Immature natural killer cell (primary cell): ENCODE measurements at regions not wholly inside any gene's neighbourhood (a gene's known extent, or its start where the extent isn't known, plus 50 kb on each side); places are given as distances from the start of the nearest gene placed in this dataset.
A peak's percentile ranks its signal among the peaks of the same experiment; 100 is the strongest.

ENCODE experiments used
- DNase-seq, 3 donors: peaks; one replicate each; pipeline ENCODE4 v3.0.0; 2022; ENCODE audit warnings: mixed read lengths in 1 of 3
- H3K27ac Mint-ChIP-seq, 6 donors: one replicate each; pipeline ENCODE4 v1.8.0; 2020; ENCODE audit warnings: mixed read lengths in 6 of 6, mild to moderate bottlenecking in 5 of 6, inconsistent platforms in 4 of 6, moderate library complexity in 3 of 6
- H3K27me3 Mint-ChIP-seq, 3 donors: one replicate each; pipeline ENCODE4 v1.8.0; 2020 to 2021; ENCODE audit warnings: low read depth in 3 of 3, mild to moderate bottlenecking in 3 of 3, mixed read lengths in 3 of 3, moderate library complexity in 3 of 3, inconsistent platforms in 1 of 3
- H3K36me3 Mint-ChIP-seq, 3 donors: one replicate each; pipeline ENCODE4 v1.8.0; 2020; ENCODE audit warnings: mixed read lengths in 3 of 3, inconsistent platforms in 2 of 3, mild to moderate bottlenecking in 2 of 3
- H3K4me1 Mint-ChIP-seq, 2 donors: one replicate each; pipeline ENCODE4 v1.8.0; 2020; ENCODE audit warnings: inconsistent platforms in 2 of 2, mild to moderate bottlenecking in 2 of 2, mixed read lengths in 2 of 2, moderate library complexity in 1 of 2
- H3K4me3 Mint-ChIP-seq, 5 donors: one replicate each; pipeline ENCODE4 v1.8.0; 2020; ENCODE audit warnings: mild to moderate bottlenecking in 5 of 5, mixed read lengths in 5 of 5, inconsistent platforms in 3 of 5, moderate library complexity in 3 of 5
- H3K9me3 Mint-ChIP-seq, 6 donors: one replicate each; pipeline ENCODE4 v1.8.0; 2020; ENCODE audit warnings: mild to moderate bottlenecking in 6 of 6, mixed read lengths in 6 of 6, inconsistent platforms in 4 of 6, moderate library complexity in 3 of 6

- peaks cover 0 to 3% (median 0%) of the 10 kb centered on the region in 3 donors for H3K36me3 Mint-ChIP-seq
- peaks cover 0 to 3% (median 2%) of the 10 kb centered on the region in 3 donors for H3K27me3 Mint-ChIP-seq
- no peak overlapping the region for H3K4me3 Mint-ChIP-seq
- H3K27ac Mint-ChIP-seq = no peak overlapping the region
- no peak for DNase-seq
- peaks cover 0 to 13% of the 10 kb centered on the region in 2 donors for H3K4me1 Mint-ChIP-seq
- no peaks in the 10 kb centered on the region for H3K9me3 Mint-ChIP-seq
Measured at GRCh38 chr11:86161336-86161735, 83.2 kb upstream of the EED start.

- no peak for DNase-seq
- peaks cover 0 to 13% of the 10 kb centered on the region in 2 donors for H3K4me1 Mint-ChIP-seq
- H3K36me3 Mint-ChIP-seq = peaks cover 0 to 3% (median 0%) of the 10 kb centered on the region in 3 donors
- peaks cover 0 to 3% (median 2%) of the 10 kb centered on the region in 3 donors for H3K27me3 Mint-ChIP-seq
- no peak overlapping the region for H3K4me3 Mint-ChIP-seq
- H3K27ac Mint-ChIP-seq = no peak overlapping the region
- H3K9me3 Mint-ChIP-seq = no peaks in the 10 kb centered on the region
Measured at GRCh38 chr11:86160541-86161149, 83.9 kb upstream of the EED start.

- Mint-ChIP-seq H3K4me3 (no peak overlapping the region), H3K9me3 (no peaks in the 10 kb centered on the region), H3K36me3 (peaks cover 0 to 3% (median 0%) of the 10 kb centered on the region in 3 donors), H3K27ac (no peak overlapping the region), H3K27me3 (peaks cover 0 to 3% (median 2%) of the 10 kb centered on the region in 3 donors), H3K4me1 (peaks cover 0 to 13% of the 10 kb centered on the region in 2 donors)
- no peak for DNase-seq
Measured at GRCh38 chr11:86159581-86159891, 85.0 kb upstream of the EED start.

DNA sequence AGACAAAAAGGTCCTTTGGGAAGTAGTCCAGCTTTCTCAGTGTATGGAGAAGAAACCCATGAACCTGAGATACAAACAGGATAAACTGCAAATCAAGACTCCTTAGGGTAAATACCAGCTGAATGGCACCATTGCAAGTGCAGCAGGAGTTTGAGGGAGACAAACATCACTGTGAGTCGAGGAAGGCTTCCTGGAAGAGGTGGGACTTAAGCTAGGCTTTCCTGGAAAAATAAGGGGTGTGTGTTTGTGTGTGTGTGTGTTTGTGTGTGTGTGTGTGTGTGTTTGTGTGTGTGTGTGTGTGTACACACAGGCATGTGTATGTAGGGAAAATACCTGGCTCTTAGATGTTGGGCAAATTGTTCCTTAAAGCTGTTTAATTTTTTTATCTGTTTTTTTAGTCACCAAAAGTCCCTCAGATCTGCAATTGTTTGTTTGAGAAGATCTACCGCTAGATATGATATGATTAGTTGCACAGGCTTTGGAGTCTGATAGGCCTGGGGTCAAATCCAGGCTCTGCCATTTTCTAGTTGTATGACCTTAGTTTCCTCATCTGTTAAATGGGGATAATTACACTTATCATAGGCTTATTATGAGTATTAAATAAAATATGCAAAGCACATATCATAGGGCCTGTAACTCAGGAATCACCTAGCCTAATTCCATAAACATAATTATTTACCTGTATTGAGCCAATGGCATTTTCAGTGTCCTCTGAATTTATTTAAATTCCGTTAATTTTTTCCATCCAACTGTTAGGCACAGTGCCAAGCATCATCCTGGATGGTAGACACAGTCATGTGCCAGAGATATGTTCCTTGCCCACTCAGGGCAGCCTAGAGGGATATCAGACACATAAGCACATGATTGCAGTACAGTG is 85.6 kb upstream of the EED start:
- no peaks in the 10 kb centered on the region for H3K9me3 Mint-ChIP-seq
- H3K27ac Mint-ChIP-seq = peak overlapping the region in 1 of 6 donors; percentile 43
- H3K27me3 Mint-ChIP-seq = peaks cover 0 to 3% (median 2%) of the 10 kb centered on the region in 3 donors
- no peak overlapping the region for H3K4me3 Mint-ChIP-seq
- peaks cover 0 to 3% (median 0%) of the 10 kb centered on the region in 3 donors for H3K36me3 Mint-ChIP-seq
- peaks cover under 1 to 14% of the 10 kb centered on the region in 2 donors for H3K4me1 Mint-ChIP-seq
- DNase-seq = no peak

DNA sequence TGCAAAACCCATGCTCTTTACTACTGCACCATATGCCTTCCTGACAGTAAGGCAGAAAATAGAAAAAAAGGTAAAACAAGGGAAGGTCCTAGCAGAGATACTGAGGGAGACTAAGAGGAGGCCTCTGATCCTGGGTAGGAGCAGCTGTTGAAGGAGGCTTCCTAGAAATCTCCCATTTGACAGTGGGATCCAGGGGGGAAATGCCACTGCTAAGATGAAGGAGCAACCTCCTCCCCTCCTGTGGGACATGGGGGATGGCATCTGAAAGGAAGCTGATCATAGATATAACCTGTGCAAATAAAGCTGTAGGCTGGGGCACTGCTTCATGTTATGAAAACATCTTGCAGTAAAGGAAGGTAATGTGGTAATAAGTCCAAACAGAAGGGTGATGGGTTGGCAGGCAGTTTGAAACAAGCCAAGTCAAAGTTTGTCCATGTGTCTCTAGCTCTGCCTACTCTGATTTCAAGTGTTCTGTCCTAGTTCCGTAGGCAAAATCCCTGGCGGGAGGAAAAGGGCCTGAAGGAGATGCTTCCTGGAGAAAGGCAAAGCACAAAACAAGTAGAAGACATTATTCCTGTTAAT is 86.7 kb upstream of the EED start:
- H3K4me3 Mint-ChIP-seq = no peak overlapping the region
- peak overlapping the region in 1 of 6 donors; percentile 31 for H3K27ac Mint-ChIP-seq
- no peak for DNase-seq
- H3K36me3 Mint-ChIP-seq = no peaks in the 10 kb centered on the region
- peaks cover 0 to 4% (median 0%) of the 10 kb centered on the region in 3 donors for H3K27me3 Mint-ChIP-seq
- H3K4me1 Mint-ChIP-seq = peaks cover 10 to 24% of the 10 kb centered on the region in 2 donors
- H3K9me3 Mint-ChIP-seq = no peaks in the 10 kb centered on the region

DNA sequence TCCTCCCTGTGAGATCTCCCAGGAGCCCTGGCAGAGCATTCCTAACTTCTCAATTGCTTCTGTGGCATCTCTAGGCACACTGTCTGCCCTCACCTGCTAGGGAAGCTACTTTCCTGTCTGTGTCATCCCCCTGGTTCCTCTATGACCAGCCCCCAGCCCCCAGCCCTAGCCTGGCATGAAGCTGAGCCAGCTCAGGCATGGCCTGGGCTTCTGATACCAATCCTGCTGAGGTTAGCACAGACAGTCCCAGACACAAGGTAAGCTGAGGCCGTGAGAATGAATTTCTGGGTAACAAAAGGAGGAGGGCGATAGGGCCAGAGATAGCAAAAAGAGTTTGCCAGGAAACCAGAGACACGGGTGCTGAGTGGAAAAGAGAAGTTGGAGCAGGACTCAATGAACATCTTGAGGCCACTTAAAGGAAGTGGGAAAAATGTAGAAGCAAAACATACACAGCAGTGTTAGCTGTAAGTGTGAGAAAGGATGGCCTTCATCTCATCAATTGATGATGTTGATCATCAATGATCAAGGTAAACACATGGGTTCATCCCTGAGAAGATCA is 87.6 kb upstream of the PICALM start:
- no peaks in the 10 kb centered on the region for H3K36me3 Mint-ChIP-seq
- peak overlapping the region in 3 of 6 donors; percentile 46 to 65 (median 53) for H3K27ac Mint-ChIP-seq
- H3K4me3 Mint-ChIP-seq = no peak overlapping the region
- no peaks in the 10 kb centered on the region for H3K9me3 Mint-ChIP-seq
- no peak for DNase-seq
- H3K4me1 Mint-ChIP-seq = peaks cover 24 to 38% of the 10 kb centered on the region in 2 donors
- peaks cover 0 to 4% (median 0%) of the 10 kb centered on the region in 3 donors for H3K27me3 Mint-ChIP-seq

GRCh38 chr11:86155200-86155844 is 86.4 kb upstream of the PICALM start:
- no peak for DNase-seq
- Mint-ChIP-seq H3K27me3 (peaks cover 0 to 4% (median 0%) of the 10 kb centered on the region in 3 donors), H3K36me3 (no peaks in the 10 kb centered on the region), H3K9me3 (no peaks in the 10 kb centered on the region), H3K4me1 (peaks cover 33 to 43% of the 10 kb centered on the region in 2 donors), H3K27ac (no peak overlapping the region), H3K4me3 (no peak overlapping the region)

DNA sequence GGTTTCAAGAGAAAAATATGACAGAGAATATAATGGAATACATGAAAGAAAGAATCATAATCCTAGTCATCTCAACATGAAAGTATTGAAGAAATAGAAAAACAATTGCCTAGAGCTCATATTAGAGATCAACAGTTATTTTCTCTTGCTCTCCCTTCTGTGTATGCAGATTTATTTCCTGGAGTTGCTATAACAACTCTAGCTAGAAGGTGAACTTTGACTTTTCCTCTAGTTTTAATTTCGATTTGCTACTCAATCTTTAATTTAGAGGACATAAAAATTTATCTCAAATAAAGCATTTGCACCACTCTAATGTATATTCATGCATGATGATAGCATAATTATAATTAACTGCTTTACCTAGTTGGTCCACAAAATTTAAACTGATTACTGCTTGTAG is 84.6 kb upstream of the PICALM start:
- peak overlapping the region in 1 of 5 donors; percentile 2 for H3K4me3 Mint-ChIP-seq
- no peaks in the 10 kb centered on the region for H3K36me3 Mint-ChIP-seq
- peak overlapping the region in 3 of 6 donors; percentile 34 to 77 (median 59) for H3K27ac Mint-ChIP-seq
- no peak for DNase-seq
- H3K4me1 Mint-ChIP-seq = peaks cover 33 to 37% of the 10 kb centered on the region in 2 donors
- no peaks in the 10 kb centered on the region for H3K9me3 Mint-ChIP-seq
- H3K27me3 Mint-ChIP-seq = peaks cover 0 to 4% (median 0%) of the 10 kb centered on the region in 3 donors

- peaks cover 33 to 42% of the 10 kb centered on the region in 2 donors for H3K4me1 Mint-ChIP-seq
Measured at GRCh38 chr11:86152901-86153300, 84.0 kb upstream of the PICALM start.

GRCh38 chr11:86152006-86152862 is 83.3 kb upstream of the PICALM start:
- peaks cover 0 to 4% (median 0%) of the 10 kb centered on the region in 3 donors for H3K27me3 Mint-ChIP-seq
- peak; percentile 17 to 18 (median 18) for DNase-seq
- peak overlapping the region; percentile 36 to 90 (median 80) for H3K27ac Mint-ChIP-seq
- H3K9me3 Mint-ChIP-seq = no peaks in the 10 kb centered on the region
- peak overlapping the region; percentile 50 to 69 (median 58) for H3K4me3 Mint-ChIP-seq
- H3K36me3 Mint-ChIP-seq = peaks cover 0 to 3% (median 0%) of the 10 kb centered on the region in 3 donors
- H3K4me1 Mint-ChIP-seq = peaks cover 33 to 44% of the 10 kb centered on the region in 2 donors

More at GRCh38 chr11:86152901-86153300, 84.0 kb upstream of the PICALM start:
- no peak for DNase-seq
- H3K9me3 Mint-ChIP-seq = no peaks in the 10 kb centered on the region
- H3K27ac Mint-ChIP-seq = peak overlapping the region in 4 of 6 donors; percentile 34 to 77 (median 48)
- peak overlapping the region in 2 of 5 donors; percentile 2 to 50 for H3K4me3 Mint-ChIP-seq
- H3K36me3 Mint-ChIP-seq = peaks cover 0 to 3% (median 0%) of the 10 kb centered on the region in 3 donors
- peaks cover 0 to 4% (median 0%) of the 10 kb centered on the region in 3 donors for H3K27me3 Mint-ChIP-seq

- peak overlapping the region; percentile 36 to 90 (median 80) for H3K27ac Mint-ChIP-seq
- H3K9me3 Mint-ChIP-seq = no peaks in the 10 kb centered on the region
- H3K4me3 Mint-ChIP-seq = peak overlapping the region; percentile 50 to 69 (median 58)
- H3K27me3 Mint-ChIP-seq = peaks cover 0 to 3% (median 0%) of the 10 kb centered on the region in 3 donors
- peaks cover 0 to 3% (median 0%) of the 10 kb centered on the region in 3 donors for H3K36me3 Mint-ChIP-seq
- peaks cover 40 to 53% of the 10 kb centered on the region in 2 donors for H3K4me1 Mint-ChIP-seq
- DNase-seq = peak in 2 of 3 donors; percentile 22
Measured at GRCh38 chr11:86151174-86152005, 82.5 kb upstream of the PICALM start.

DNA sequence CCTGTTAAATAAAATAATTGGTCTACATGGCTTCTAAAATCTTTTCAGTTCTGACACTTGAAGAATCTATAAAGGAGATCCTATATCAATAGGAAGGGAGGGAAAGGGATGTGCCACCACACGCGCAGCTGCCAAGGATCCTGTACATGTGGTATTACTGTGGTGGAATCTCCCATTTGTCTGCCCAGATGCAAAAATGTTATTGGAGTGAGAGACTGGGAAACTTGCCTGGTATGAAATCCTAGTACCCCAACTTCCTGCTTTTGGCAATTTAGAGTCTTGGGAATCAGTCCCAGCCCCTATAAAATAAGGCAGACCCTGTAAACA is 81.9 kb upstream of the PICALM start:
- no peaks in the 10 kb centered on the region for H3K9me3 Mint-ChIP-seq
- no peak for DNase-seq
- H3K4me1 Mint-ChIP-seq = peaks cover 42 to 54% of the 10 kb centered on the region in 2 donors
- H3K36me3 Mint-ChIP-seq = peaks cover 0 to 3% (median 0%) of the 10 kb centered on the region in 3 donors
- peaks cover 0 to 3% (median 0%) of the 10 kb centered on the region in 3 donors for H3K27me3 Mint-ChIP-seq
- peak overlapping the region in 5 of 6 donors; percentile 36 to 90 (median 82) for H3K27ac Mint-ChIP-seq
- no peak overlapping the region for H3K4me3 Mint-ChIP-seq
